Fibroblast of pulmonary artery (primary cell): ENCODE measurements at regions not wholly inside any gene's neighbourhood (a gene's known extent, or its start where the extent isn't known, plus 50 kb on each side); places are given as distances from the start of the nearest gene placed in this dataset.

Source experiments
- DNase-seq: peaks from one replicate; pipeline ENCODE4 v3.0.0-alpha.2; 2010; ENCODE audit warnings: low read depth
- H3K4me3 ChIP-seq: replicated peaks from 2 replicates; pipeline ENCODE4 v1.5.1; 2011; ENCODE audit warnings: low read depth, mild to moderate bottlenecking, control low read depth, low read length, moderate library complexity
- CTCF ChIP-seq: IDR thresholded peaks from 2 replicates; pipeline ENCODE4 v1.5.1; 2011; ENCODE audit warnings: mild to moderate bottlenecking, control low read depth, low read length, inconsistent platforms; ENCODE audit errors: missing control alignments

GRCh38 chr6:139920027-139920775 lies 545.8 kb upstream of the CITED2 start:
- peak; percentile 39 for DNase-seq

GRCh38 chr6:139919107-139920026 lies 544.9 kb upstream of the CITED2 start:
- no peak for DNase-seq
- no peak for TF ChIP-seq CTCF
- no peak overlapping the region for H3K4me3 ChIP-seq

More at GRCh38 chr6:139920027-139920775, 545.8 kb upstream of the CITED2 start:
- TF ChIP-seq CTCF = no peak
- no peak overlapping the region for H3K4me3 ChIP-seq

DNA sequence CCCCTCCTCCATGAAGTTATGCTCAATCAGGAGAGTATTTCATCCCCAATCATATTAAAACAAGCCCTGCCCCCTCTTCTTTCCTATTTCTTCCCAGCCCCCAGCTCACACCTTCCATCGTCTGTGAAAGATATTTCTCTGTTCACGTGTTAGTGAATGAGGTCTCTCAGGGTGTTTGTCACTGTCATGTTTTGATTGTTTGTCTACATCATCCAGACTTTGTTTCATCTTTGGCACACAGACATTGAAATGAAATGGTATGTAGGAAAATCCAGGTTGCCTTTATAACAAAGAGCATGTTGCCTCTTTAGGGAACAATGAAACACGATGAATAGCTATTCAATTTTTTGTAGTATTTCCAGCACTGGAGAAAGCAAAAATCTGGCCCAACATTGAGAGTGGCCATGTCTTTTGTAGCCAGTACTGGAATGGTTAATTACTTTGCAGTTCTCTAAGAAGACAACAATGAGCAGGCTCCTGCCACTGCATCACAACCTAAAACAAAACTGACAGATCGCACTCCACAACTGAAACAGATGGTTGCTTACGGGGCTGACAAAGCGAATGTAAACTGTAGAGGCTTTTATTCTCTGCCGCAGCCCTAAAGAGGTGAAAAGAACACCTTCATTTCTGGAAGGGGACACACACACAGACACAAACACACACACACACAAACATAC lies 543.6 kb upstream of the CITED2 start:
- DNase-seq = no peak
- TF ChIP-seq CTCF = no peak
- no peak overlapping the region for H3K4me3 ChIP-seq

- no peak for DNase-seq
- TF ChIP-seq CTCF = no peak
These were observed 540.5 kb upstream of the CITED2 start for GRCh38 chr6:139914910-139915309.

GRCh38 chr6:139912735-139913400 lies 538.4 kb upstream of the CITED2 start:
- no peak for DNase-seq
- no peak overlapping the region for H3K4me3 ChIP-seq
- no peak for TF ChIP-seq CTCF

More at GRCh38 chr6:139914910-139915309, 540.5 kb upstream of the CITED2 start:
- no peak overlapping the region for H3K4me3 ChIP-seq

DNA sequence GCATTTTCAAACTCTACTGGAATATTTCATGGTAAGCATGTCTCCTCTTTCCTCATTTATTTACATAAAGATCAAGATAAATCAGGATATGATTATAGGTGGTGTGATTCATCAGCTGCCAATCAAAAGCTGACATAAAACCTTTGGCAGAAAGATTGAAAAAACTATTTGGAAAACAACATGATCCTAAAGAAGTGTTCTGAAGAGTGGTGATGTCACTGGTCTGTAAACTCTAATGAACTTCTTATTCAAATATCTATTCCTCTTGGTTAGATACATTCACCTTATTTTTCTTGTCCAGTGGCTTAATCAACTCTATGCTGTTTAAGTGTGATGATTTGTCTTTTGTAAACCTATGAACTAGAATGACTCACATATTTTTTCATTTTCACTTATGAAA lies 535.5 kb upstream of the CITED2 start:
- no peak for TF ChIP-seq CTCF
- DNase-seq = no peak
- no peak overlapping the region for H3K4me3 ChIP-seq
